ENCODE measurements at regions not wholly inside any gene's neighbourhood (a gene's known extent, or its start where the extent isn't known, plus 50 kb on each side); places are given as distances from the start of the nearest gene placed in this dataset.

GRCh38 chr21:27561116-27561515 lies 594.2 kb upstream of the ADAMTS5 start:
- TF ChIP-seq CTCF (IDR thresholded peaks at IDR 0.05; ENCODE audit: poor library complexity) (no peak), EZH2 (IDR thresholded peaks at IDR 0.05; ENCODE audit: borderline replicate concordance) (no peak), EZH2phosphoT487 (IDR thresholded peaks at IDR 0.05; ENCODE audit: low read depth, severe bottlenecking, unreplicated experiment) (no peak)
